GM12874 (cell line): ENCODE measurements at regions not wholly inside any gene's neighbourhood (a gene's known extent, or its start where the extent isn't known, plus 50 kb on each side); places are given as distances from the start of the nearest gene placed in this dataset.

Experiments
- CTCF ChIP-seq: IDR thresholded peaks from 2 replicates; pipeline ENCODE4 v1.5.1; 2011; ENCODE audit warnings: low read depth, mild to moderate bottlenecking, control low read depth, low read length, moderate library complexity; ENCODE audit not compliant: insufficient read depth

GRCh38 chr4:77310931-77311330, 153.9 kb downstream of the CCNG2 start:
- no peak for TF ChIP-seq CTCF

- TF ChIP-seq CTCF = no peak
Observed at GRCh38 chr4:77314697-77315096, 157.7 kb downstream of the CCNG2 start.

GRCh38 chr4:77327151-77327550, 170.1 kb downstream of the CCNG2 start:
- TF ChIP-seq CTCF = no peak

- TF ChIP-seq CTCF = no peak
Observed at GRCh38 chr4:77332696-77333270, 175.8 kb downstream of the CCNG2 start.

GRCh38 chr4:77336411-77337142, 179.6 kb downstream of the CCNG2 start:
- TF ChIP-seq CTCF = no peak

DNA sequence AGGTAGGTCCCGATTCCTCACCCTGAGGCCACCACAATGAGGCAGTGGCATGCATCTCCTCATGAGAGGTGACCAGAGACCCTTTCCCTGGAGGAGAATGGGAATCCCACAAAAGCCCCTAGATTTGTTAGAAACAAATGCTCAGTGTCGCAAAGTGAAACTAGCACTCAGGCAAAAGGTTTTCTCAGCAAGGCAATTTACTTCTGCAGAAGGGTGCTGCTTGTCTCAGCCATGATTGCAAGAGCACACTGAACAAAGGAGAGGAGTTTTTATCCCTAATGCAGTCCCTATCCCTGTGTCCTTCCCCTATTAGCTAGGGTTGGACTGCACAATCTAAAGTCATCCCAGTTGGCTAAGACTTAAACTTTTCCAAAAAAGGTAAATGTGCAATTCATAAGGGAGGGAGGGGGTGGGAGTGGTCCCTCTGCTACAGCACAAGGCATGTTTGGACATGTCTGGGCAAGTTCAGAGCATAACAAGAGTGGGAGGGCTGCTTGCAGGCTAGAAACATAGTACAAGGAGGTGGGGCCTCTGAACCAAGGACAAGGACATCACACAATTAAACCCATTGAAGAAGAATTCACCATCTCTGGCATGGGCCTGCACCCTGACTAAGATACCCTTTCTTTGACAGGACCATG, 185.3 kb downstream of the CCNG2 start:
- no peak for TF ChIP-seq CTCF

DNA sequence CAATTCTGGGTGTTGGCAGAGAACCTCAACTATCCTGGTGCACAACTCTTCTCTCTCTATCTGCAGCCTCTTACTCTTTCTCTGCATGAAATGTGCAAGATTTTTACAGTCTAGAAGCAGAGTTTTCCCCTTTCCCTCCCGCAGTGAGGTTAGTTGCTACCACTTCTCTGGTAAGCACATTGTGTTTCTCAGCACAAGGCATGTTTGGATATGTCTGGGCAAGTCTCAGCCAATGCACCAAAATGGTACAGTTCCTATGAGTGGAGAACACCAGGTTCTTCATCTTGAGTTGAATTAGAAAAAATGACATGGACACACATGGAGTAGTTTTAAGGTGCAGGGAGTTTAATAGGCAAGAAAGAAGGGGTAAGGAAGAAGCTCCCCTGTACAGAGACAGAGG, 187.0 kb downstream of the CCNG2 start:
- no peak for TF ChIP-seq CTCF
